ENCODE measurements at regions not wholly inside any gene's neighbourhood (a gene's known extent, or its start where the extent isn't known, plus 50 kb on each side); places are given as distances from the start of the nearest gene placed in this dataset. TPM values are rescaled to one million over a fixed set of nuclear protein-coding genes. Genes with fewer than 3 reads are reported as not detected.
"Not testable (repeated sequence)": the region's sequence is repeated elsewhere in the genome, so short reads cannot be mapped to it uniquely, and the experiment has no call there.

- DNase-seq; intact Hi-C loops (cut with micrococcal nuclease); ATAC-seq: not testable (repeated sequence)
Observed at GRCh38 chr2:87678742-87679173, 69.1 kb upstream of the PLGLB2 start.

GRCh38 chr2:87679950-87680349 lies 67.9 kb upstream of the PLGLB2 start:
- not testable (repeated sequence) for ATAC-seq

DNA sequence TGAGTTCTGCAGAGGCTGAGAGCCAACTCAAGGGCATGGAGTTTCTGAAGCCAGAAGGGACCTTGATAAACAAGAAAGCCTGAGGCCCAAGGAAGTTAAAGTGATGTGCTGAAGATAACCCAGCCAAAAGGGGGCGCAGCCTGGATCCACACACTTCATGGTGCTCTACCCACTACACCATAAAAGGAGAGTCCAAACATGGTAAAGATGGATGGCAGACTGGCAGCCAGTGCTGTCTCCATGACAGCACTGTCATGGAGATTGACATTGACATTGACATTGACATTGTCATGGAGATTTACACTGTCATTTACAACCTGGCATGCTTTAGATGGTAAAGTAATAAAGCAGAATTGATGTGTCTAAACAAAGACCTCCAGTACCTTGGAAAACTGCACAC lies 67.2 kb upstream of the PLGLB2 start:
- DNase-seq; intact Hi-C loops (cut with micrococcal nuclease); ATAC-seq: not testable (repeated sequence)

More at GRCh38 chr2:87679950-87680349, 67.9 kb upstream of the PLGLB2 start:
- intact Hi-C loops (cut with micrococcal nuclease); DNase-seq: not testable (repeated sequence)

DNA sequence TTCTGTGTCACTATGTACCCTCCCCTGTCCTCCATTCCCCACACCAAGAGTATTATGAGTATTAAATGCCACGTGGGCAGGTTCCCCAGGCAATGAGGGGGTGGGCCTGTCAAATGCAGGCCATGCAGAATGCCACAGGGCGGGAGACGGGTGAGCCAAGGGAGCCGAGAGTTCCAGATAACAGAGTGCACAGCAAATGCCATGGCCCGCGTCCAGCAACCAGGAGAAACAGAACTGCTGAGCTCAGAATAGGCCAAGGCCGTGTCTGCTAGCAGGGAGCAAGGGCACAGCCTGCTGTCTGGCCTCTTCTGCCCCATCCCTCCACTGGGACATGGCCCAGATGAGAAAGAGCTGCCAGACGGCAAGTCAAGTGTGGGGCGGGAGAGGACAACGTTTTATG lies 64.4 kb upstream of the PLGLB2 start:
- intact Hi-C loops (cut with micrococcal nuclease): not testable (repeated sequence)
- peak; percentile 98 for ATAC-seq

DNA sequence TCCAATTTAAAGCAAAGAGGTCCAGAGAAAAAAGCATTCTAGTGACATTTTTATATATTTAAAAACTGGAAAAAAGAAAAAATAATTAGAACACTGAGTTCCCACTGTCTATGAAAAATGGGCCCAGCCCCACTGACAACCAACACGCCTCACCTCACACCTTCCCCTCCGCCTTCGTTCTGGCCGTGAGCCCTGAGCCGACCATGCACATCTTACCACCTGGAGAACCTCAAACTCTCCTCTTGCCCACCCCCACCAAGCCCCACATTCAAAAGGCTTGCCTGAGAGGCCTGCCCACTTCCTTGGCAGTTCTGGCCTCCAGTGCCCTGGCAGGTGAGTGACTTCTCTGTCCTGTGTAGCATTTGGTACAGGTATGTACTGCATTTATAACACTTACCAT lies 63.9 kb upstream of the PLGLB2 start:
- ATAC-seq; DNase-seq; intact Hi-C loops (cut with micrococcal nuclease): not testable (repeated sequence)

More for the DNA sequence above, 64.4 kb upstream of the PLGLB2 start:
- DNase-seq: peak; percentile 85

GRCh38 chr2:87685558-87685957 lies 62.3 kb upstream of the PLGLB2 start:
- ATAC-seq; intact Hi-C loops (cut with micrococcal nuclease): not testable (repeated sequence)
- peak; percentile 26 for DNase-seq

- intact Hi-C loops (cut with micrococcal nuclease); ATAC-seq; DNase-seq: not testable (repeated sequence)
Observed at GRCh38 chr2:87686873-87687549, 60.9 kb upstream of the PLGLB2 start.

GRCh38 chr2:87687550-87688270 lies 60.2 kb upstream of the PLGLB2 start:
- DNase-seq; ATAC-seq; intact Hi-C loops (cut with micrococcal nuclease): not testable (repeated sequence)

DNA sequence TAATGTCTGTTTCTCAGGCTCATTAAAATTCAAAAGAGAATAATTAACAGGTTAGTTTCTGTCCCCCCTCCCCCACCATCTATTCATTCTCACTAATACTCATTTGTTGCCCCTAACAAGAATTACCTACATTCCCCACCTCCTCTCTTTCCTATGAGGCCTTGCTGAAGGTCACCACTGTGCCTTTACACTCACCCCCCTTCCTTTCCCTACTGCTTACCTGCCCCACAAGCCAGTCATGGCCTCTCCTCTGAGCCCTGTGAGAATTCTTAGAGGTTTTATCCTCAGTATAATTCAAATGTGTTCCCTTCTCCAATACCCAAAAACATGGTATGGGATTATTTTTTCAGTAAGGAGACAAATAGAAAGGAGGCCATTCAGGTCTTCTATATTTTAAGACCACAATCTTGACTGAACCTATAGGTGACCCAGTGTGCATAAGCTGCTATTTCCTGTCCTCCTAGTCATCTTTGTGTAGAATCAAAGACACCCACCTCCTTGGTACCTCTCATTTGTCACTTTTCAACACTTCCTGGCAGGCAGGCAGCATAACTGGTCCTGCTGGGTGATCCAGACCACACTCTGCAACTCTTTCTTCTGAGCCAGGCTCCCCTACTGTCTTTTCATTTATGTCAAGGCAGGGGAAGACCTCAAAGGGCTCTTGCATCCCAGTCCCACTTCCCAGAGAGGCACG lies 55.8 kb upstream of the PLGLB2 start:
- ATAC-seq; intact Hi-C loops (cut with micrococcal nuclease); DNase-seq: not testable (repeated sequence)

DNA sequence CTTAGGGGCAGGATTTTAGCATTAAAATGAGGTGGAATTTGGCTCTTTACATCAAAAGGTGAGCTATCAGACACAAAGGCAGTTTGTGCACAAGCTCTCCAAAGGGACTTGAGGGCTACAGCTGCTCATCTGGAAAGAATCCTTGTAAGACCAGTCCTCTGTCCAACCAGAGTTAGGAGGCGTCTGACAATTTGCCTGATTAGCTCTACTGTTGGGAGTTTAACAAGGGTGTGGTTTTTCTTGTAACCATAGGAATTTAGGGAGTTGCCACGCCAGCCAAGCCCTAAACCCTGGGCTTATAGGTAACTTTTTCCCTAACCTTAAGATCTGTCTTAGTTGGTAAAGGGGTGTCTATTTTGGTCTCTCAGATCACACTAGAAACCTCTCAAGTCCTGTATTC lies 55.0 kb upstream of the PLGLB2 start:
- intact Hi-C loops (cut with micrococcal nuclease); ATAC-seq; DNase-seq: not testable (repeated sequence)

- intact Hi-C loops (cut with micrococcal nuclease); ATAC-seq; DNase-seq: not testable (repeated sequence)
Observed at GRCh38 chr2:87693882-87694281, 54.0 kb upstream of the PLGLB2 start.

- ATAC-seq; DNase-seq; intact Hi-C loops (cut with micrococcal nuclease): not testable (repeated sequence)
Observed at GRCh38 chr2:87695596-87696323, 52.1 kb upstream of the PLGLB2 start.

Small RNA genes in the stretch of these regions (microRNA-seq; reads per million reads assigned to microRNA genes)
- not detected for gene MIR4771-1 (ENCODE audit: borderline number of aligned reads)

Measured in left ventricle myocardium superior (tissue), 1 donor.